Lung microvascular endothelial cell (primary cell): ENCODE measurements at regions not wholly inside any gene's neighbourhood (a gene's known extent, or its start where the extent isn't known, plus 50 kb on each side); places are given as distances from the start of the nearest gene placed in this dataset.

Experiments
- DNase-seq, 2 donors: peaks; one replicate each; pipeline versions ENCODE4 v3.0.0 to v3.0.0-alpha.2; 2010; ENCODE audit warnings: low read depth in 2 of 2

DNA sequence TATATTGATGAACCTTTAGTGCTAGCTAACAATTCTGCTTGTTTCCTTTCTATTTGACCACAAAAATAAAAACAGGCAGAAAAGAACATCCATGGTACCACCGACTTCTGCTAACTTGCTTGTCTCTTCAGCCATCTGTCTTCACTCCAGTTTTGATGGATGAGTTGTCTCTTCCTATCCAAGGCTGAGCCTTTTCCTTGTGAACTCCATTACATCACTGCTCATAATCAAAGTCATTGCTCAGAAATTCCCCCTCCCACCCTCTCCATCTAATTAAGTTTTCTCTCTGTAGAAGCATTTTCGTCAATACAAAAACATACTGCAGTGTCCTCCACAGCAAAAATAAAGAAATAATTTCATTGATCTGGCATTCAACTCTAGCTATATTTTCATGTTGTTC lies 184.4 kb downstream of the SPCS3 start:
- peak in 1 of 2 donors; percentile 51 for DNase-seq

DNA sequence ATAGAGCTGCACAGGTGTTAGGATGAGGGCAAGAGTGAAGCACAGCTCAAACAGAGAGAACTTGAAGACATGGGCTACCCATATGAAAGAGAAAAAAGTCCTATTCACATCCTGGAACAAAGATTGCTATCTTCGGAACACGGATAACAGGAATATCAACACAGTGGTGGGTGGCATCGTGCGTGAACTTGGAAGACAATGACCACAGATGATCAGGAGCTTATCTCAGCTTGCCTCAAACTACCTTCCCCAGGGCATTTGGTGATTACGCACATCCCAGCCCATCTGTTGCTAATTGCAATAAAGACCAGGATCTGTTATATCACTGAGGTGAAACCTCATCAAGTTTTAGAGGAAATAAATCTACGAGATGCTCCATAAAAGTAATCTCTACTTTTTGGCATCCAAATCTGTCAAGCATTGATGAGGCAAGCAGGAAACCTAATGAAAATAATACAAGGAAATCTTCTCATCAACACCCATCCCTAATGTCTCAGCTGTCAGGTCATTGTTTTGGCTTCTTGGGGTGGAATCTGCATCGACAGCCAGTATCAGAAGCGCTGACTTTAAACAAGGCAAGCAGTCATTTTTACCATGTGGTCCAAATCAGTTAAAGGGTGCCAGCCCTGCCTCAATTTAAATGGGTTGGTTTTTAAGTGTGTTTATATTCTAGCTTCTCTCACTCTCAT lies 188.2 kb downstream of the SPCS3 start:
- no peak for DNase-seq

- DNase-seq: peak in 1 of 2 donors; percentile 1
Observed at GRCh38 chr4:176508780-176509331, 189.1 kb downstream of the SPCS3 start.

GRCh38 chr4:176525576-176525975 lies 205.8 kb downstream of the SPCS3 start:
- no peak for DNase-seq

- DNase-seq: peak in 1 of 2 donors; percentile 63
Observed at GRCh38 chr4:176526704-176527103, 206.9 kb downstream of the SPCS3 start.

DNA sequence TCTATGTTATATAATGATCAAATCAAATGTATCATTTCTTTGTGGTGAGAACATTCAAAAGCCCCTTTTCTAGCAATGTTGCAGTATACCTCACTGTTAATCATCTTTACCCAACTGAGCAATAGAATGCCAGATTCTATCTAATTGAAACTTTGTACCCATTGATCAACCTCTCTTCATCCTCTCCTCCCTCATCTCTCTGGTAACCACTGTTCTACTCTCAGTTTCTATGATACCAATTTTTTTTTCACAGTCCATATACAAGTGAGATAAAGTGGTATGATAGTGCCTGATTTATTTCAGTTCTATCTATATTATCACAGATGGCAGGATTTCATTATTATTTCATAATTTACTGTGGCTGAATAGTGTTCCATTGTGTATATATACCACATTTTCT lies 209.8 kb downstream of the SPCS3 start:
- DNase-seq: no peak

- DNase-seq: no peak
Observed at GRCh38 chr4:176533159-176533558, 213.4 kb downstream of the SPCS3 start.

DNA sequence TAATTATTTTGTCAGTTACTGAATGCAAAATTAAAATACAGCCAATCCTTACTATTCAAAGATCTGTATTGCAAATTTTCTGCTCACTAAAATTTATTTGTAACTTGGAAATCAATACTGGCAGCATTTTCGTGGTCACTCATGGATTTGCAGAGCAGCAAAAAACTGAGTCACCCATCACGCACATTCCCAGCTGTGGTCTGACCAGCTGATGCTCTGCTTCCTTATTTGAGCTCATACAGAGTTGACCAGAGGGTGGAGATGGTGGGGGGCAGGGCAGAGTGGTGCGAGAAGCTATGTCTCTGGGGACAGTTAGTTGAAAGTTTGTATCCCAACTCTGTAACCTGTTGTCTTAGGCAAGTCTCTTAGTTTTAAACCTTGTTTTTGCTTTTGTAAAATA lies 214.8 kb downstream of the SPCS3 start:
- DNase-seq: peak in 1 of 2 donors; percentile 68

DNA sequence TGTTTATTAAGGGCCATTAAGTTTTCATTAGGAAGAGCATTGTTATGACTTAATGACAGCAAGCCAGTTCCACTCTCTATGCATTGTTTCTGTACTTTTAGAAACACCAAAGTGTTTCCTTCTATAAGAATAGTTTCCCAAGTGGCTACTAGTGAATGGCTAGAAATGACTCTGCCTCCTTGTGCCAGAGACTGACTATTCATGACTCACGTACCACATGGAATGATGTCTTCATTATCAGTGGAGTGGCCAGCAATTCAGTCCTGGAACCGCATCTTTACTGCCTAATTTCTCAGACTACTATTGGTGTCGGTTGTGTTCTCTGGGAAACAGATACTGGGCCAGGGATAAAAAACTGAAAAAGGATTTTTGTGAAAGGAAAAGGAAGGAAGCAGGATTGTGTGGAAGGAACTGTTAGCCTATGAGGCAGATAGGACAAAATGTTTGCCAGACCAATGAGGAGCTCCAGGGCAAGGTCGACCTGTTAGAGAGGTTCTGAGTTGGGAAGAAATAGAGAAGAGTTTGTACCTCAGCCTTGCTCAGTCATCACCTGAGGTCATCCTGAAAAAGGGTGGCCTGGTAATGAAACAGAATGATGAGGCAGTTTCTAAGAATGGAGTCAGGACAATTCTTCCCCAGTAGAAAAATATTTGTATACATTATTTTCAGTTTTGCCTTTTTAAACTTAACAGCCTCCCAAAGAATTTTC lies 218.6 kb downstream of the SPCS3 start:
- peak in 1 of 2 donors; percentile 80 for DNase-seq

GRCh38 chr4:176539091-176539784 lies 219.5 kb downstream of the SPCS3 start:
- DNase-seq: no peak

DNA sequence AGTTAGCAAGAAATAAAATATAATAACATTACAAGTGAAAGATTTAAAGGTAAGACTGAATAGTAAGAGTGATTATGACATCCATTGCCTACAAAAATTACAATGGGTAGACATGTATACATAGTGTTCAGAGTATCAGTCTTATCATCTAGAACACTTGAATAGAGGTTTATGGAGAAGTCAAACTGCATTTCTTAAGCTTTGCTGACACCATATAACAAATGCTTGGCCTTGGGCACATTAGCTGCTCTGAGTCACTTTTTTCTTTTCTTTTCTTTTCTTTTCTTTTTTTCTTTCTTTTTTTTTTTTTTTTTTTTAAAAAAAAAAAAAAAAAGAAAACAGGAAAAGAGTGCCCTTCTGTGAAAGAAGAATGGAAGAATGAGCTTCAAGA lies 220.0 kb downstream of the SPCS3 start:
- DNase-seq: no peak

GRCh38 chr4:176540814-176541213 lies 221.0 kb downstream of the SPCS3 start:
- DNase-seq: peak; percentile 13 to 45

- DNase-seq: no peak
Observed at GRCh38 chr4:176545872-176546271, 226.1 kb downstream of the SPCS3 start.

- DNase-seq: peak in 1 of 2 donors; percentile 31
Observed at GRCh38 chr4:176546975-176547374, 227.2 kb downstream of the SPCS3 start.

DNA sequence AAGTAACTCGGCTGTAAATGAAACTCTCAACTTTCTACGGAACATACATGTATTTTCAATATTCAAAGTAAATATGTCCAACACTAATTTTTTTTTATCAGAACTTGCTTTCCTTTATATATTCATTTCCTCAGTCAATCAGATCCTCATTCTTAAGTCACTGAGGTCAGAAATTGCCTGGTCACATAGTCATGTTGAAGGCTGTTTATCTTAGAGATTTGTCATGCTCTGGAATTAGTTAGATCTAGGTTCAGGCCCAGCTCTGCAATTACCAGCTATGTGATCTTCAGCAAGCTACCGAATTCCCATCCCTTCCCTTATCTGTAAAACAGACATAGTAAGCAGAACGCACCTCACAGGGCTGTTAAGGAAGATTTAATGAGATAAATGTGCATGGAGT lies 228.8 kb downstream of the SPCS3 start:
- DNase-seq: peak in 1 of 2 donors; percentile 37

DNA sequence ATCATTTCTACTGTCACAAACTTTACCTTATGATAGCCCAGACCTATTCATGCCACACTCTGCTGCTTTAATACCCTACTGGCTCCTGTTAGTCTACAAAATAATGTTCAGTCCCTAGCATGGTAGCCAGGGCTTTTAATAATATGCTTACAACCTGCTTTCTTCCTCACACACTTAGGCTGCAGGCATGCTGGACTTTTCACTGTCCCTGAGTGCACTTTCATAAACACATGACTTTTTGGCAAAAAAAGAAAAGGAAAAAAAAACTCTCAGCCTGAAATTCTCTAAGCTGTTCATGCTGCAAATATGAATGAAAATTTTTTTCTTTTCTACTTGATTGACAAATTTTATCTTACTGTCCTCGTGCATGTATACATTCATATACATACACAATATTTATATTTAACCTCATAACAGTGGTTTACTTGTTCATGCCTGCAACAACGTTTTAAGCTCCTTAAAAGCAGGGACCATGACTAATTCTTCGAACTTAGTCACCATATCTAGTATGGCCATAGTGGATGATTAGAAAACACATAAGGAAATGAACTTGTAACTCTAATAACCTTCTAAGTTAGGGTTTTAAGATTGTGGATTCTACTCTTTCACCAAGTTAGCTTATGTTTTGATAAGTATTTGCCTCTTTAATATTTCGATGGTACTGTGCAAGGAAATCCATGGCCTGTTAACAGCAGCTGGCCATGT lies 229.5 kb downstream of the SPCS3 start:
- no peak for DNase-seq

DNA sequence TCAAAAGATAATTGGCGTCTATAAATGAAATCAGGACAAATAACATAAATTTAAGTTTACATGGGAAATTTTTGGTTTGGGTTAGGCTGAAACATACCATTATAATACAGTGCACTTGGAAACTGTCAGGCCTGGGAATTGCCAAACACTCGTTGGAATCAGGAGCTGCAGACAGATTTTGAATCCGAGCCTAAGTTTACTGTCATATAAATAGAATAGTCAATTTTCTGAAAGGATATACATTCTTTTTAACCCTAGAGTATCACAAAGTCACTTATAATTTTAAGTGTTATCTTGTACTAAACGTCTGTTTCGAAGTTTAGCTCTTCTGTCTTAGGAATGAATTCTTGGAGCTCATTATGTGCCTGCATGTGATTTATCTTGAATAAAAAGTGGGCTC lies 234.1 kb downstream of the VEGFC start:
- no peak for DNase-seq

DNA sequence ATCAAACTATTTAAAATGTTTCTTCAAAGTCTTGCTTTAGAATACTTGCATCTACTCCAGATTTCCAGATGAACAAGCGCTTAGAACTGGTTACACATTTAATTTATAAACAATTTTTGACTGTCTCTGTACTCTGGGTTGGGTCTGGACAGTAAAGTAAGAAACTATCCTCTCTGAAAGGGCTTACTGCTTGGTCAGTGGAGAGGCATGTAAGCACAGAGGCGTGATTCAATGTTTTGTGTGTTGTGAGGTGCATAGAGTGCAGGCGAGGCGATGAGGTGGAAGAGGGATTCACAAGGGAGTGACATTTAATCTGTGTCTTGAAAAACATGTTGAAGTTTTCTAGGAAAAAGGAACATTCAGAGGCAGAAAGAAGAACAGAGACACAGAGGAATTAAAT lies 231.4 kb downstream of the VEGFC start:
- no peak for DNase-seq

- peak in 1 of 2 donors; percentile 11 for DNase-seq
Observed at GRCh38 chr4:176563591-176563990, 229.1 kb downstream of the VEGFC start.

- DNase-seq: peak in 1 of 2 donors; percentile 5
Observed at GRCh38 chr4:176565049-176565448, 227.7 kb downstream of the VEGFC start.

DNA sequence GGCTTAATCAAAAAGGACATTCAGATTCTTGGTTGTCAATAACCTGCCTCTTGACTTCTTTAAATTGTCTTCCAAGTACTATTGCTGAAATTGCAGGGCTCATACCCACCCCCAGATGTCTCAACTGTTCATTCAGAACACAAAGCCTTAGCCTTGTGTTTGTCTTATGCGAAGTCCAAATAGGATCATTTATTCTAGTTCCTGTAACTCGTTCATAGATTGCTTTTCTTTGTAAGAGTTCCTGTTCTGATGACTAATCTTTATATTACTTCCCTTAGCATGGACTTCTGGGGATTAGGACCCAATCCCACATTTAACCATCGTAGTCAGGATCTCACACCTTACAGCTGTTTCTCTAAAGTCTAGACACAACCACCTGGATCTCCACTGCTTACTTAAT lies 226.0 kb downstream of the VEGFC start:
- DNase-seq: peak in 1 of 2 donors; percentile 54

DNA sequence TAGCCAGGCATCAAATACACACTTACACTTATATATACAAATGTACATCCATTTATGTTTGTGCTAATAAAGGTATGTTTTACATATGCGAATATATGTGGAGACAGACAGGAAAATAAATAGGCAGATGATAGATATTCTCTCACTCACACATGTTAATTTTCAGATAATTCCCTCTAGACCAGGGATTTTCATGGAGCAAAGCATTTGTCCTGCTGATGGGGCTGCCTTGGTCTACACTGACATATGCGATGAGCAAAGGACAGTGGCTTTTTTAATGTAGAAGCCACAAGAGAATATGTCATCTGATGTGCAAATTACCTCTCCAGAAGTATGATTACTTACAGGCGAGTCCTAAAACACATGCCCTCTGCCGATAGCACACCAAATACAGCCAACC lies 224.5 kb downstream of the VEGFC start:
- no peak for DNase-seq
